Sigmoid colon (tissue), 6 donors: ENCODE measurements at regions not wholly inside any gene's neighbourhood (a gene's known extent, or its start where the extent isn't known, plus 50 kb on each side); places are given as distances from the start of the nearest gene placed in this dataset.

Experiments used
- DNase-seq: peaks from one replicate; pipeline ENCODE4 v3.0.0-alpha.2; 2019
- H3K27ac ChIP-seq, 4 donors: fragments of 200-600 bp; sonication (generic); one replicate each; pipeline ENCODE4 v1.5.1; 2016 to 2019; ENCODE audit warnings: mild to moderate bottlenecking in 1 of 4
- H3K27me3 ChIP-seq, 3 donors: fragments of 200-600 bp; sonication (generic); one replicate each; pipeline ENCODE4 v1.5.1; 2019; ENCODE audit warnings: mild to moderate bottlenecking in 1 of 3
- H3K36me3 ChIP-seq, 4 donors: fragments of 200-600 bp; sonication (generic); one replicate each; pipeline ENCODE4 v1.5.1; 2016 to 2019
- H3K4me1 ChIP-seq, 4 donors: fragments of 200-600 bp; sonication (generic); one replicate each; pipeline ENCODE4 v1.5.1; 2017 to 2019
- H3K4me3 ChIP-seq, 4 donors: fragments of 200-600 bp; sonication (generic); one replicate each; pipeline ENCODE4 v1.5.1; 2017 to 2019; ENCODE audit warnings: mild to moderate bottlenecking in 2 of 4, moderate library complexity in 1 of 4
- H3K9me3 ChIP-seq, 4 donors: fragments of 200-600 bp in 3 of 4; sonication (generic) in 3 of 4; one replicate each; pipeline versions ENCODE4 v1.5.1 to v1.6.1; 2013 to 2019
- CTCF ChIP-seq, 4 experiments: fragments of 450-650 bp in 3 of 4; fragments of 200-600 bp in 1 of 4; IDR thresholded peaks; one replicate each; pipeline ENCODE4 v1.5.1; 2016 to 2019; ENCODE audit warnings: antibody characterized with exemption in 4 of 4, mild to moderate bottlenecking in 3 of 4, moderate library complexity in 2 of 4
- EP300 ChIP-seq, 4 donors: sonication (generic); formaldehyde crosslinking; IDR thresholded peaks; one replicate each; pipeline ENCODE4 v1.6.1; 2017; ENCODE audit warnings: antibody characterized with exemption in 4 of 4
- POLR2A ChIP-seq, 2 donors: fragments of 450-650 bp; IDR thresholded peaks; one replicate each; pipeline ENCODE4 v1.6.1; 2016; ENCODE audit warnings: antibody characterized with exemption in 2 of 2, mild to moderate bottlenecking in 2 of 2, moderate library complexity in 2 of 2
- POLR2AphosphoS5 ChIP-seq, 4 donors: sonication (generic); formaldehyde crosslinking; IDR thresholded peaks; one replicate each; pipeline ENCODE4 v1.6.1; 2017; ENCODE audit warnings: antibody characterized with exemption in 4 of 4
- WGBS, 2 donors: extraction: QIAGEN DNeasy Blood & Tissue Kit; methylation state at CpG; one replicate each; pipeline ENCODE4 v1.1.7; 2013; 5-methylcytosine and 5-hydroxymethylcytosine counted together
- intact Hi-C: fragments of 100-400 bp; cut with DNase I; formaldehyde crosslinking; loops from one replicate; pipeline ENCODE4 v1.15.1; 2023
- donor health status: healthy with polysubstance abuse.
- donor health status: healthy.

GRCh38 chr12:77163074-77164038 is 98.0 kb upstream of the E2F7 start:
- intact Hi-C loops, result no loop called here
- no peaks in the 10 kb centered on the region for H3K27me3 ChIP-seq
- 21 to 66% methylated on average over 3 of the region's 3 CpGs for WGBS, 2 donors

DNA sequence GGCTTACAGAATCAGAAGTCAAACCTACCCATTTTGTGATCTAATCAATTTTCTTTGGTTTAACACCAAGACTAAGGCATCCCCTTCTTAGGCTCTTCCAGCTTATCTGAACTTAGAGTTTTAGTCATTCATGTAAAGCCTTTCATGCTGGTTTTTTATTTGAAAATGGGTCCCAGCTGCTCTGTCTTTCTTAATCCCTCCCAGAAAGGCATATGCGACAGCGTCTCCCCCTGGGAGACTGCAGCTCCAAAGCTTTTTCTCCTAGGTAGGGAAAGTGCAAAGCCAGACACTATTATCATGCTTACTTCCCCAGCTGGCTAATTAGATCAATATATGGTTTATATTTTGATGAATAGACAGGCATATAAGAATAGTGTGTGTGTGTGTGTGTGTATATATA is 96.6 kb upstream of the E2F7 start:
- intact Hi-C loops, result no loop called here
- 40 to 52% methylated on average over 2 of the region's 2 CpGs for WGBS, 2 donors
- TF ChIP-seq CTCF (IDR thresholded peaks at IDR 0.05) (no peak), POLR2A (IDR thresholded peaks at IDR 0.05) (no peak), POLR2AphosphoS5 (IDR thresholded peaks at IDR 0.05) (no peak)
- no peaks in the 10 kb centered on the region for H3K27me3 ChIP-seq
- H3K4me3 ChIP-seq, result no peak overlapping the region
- H3K4me1 ChIP-seq, result no peaks in the 10 kb centered on the region
- H3K36me3 ChIP-seq, result no peaks in the 10 kb centered on the region
- no peaks in the 10 kb centered on the region for H3K9me3 ChIP-seq
- no peak overlapping the region for H3K27ac ChIP-seq
- DNase-seq, result no peak

More at GRCh38 chr12:77163074-77164038, 98.0 kb upstream of the E2F7 start:
- H3K4me1 ChIP-seq, result no peaks in the 10 kb centered on the region
- TF ChIP-seq EP300 (IDR thresholded peaks at IDR 0.05), result no peak
- TF ChIP-seq CTCF (IDR thresholded peaks at IDR 0.05), result no peak
- no peak for TF ChIP-seq POLR2A (IDR thresholded peaks at IDR 0.05)
- TF ChIP-seq POLR2AphosphoS5 (IDR thresholded peaks at IDR 0.05), result no peak
- no peaks in the 10 kb centered on the region for H3K9me3 ChIP-seq
- no peak for DNase-seq
- no peaks in the 10 kb centered on the region for H3K36me3 ChIP-seq
- H3K4me3 ChIP-seq, result no peak overlapping the region
- H3K27ac ChIP-seq, result no peak overlapping the region

DNA sequence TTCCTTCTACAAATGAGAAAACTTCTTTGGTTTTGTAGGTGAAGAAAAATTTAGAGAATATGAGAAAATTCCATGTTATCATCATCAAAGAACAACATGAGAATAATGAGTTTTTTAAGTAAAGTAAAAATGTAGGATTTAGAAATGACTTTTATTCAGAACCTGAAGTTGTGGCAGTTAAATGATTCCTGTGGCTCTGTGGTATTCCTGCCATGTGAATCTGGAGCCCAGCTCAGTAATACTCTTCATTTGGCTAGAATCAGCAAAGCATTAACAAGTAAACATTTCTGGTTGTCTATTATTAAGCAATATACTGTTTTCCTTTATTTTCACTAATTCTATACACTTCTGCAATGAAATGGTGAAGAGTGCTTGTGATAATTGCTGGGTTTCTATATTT is 95.6 kb upstream of the E2F7 start:
- no peak for TF ChIP-seq POLR2A (IDR thresholded peaks at IDR 0.05)
- no peak for TF ChIP-seq POLR2AphosphoS5 (IDR thresholded peaks at IDR 0.05)
- TF ChIP-seq CTCF (IDR thresholded peaks at IDR 0.05), result no peak
- TF ChIP-seq EP300 (IDR thresholded peaks at IDR 0.05), result no peak
- Histone ChIP-seq H3K36me3 (no peaks in the 10 kb centered on the region), H3K4me3 (no peak overlapping the region), H3K9me3 (no peaks in the 10 kb centered on the region), H3K27ac (no peak overlapping the region), H3K27me3 (no peaks in the 10 kb centered on the region), H3K4me1 (no peaks in the 10 kb centered on the region)
- intact Hi-C loops, result no loop called here
- DNase-seq, result no peak

GRCh38 chr12:77153706-77154105 is 88.3 kb upstream of the E2F7 start:
- WGBS, 2 donors, result 85 to 91% methylated on average over 3 of the region's 3 CpGs
- TF ChIP-seq EP300 (IDR thresholded peaks at IDR 0.05) (no peak), POLR2AphosphoS5 (IDR thresholded peaks at IDR 0.05) (no peak), CTCF (IDR thresholded peaks at IDR 0.05) (no peak), POLR2A (IDR thresholded peaks at IDR 0.05) (no peak)
- Histone ChIP-seq H3K4me3 (no peak overlapping the region), H3K9me3 (no peaks in the 10 kb centered on the region), H3K27ac (no peak overlapping the region), H3K27me3 (no peaks in the 10 kb centered on the region), H3K36me3 (no peaks in the 10 kb centered on the region), H3K4me1 (no peaks in the 10 kb centered on the region)
- intact Hi-C loops, result loop anchor here (5.0 kb wide), 1 partner anchor 534 kb away; no protein-coding TSS in a partner anchor
- DNase-seq, result no peak
